IMR-90 (cell line): ENCODE measurements at regions not wholly inside any gene's neighbourhood (a gene's known extent, or its start where the extent isn't known, plus 50 kb on each side); places are given as distances from the start of the nearest gene placed in this dataset.

Source experiments
- ATAC-seq: fragments of 200-7000 bp; cut with Tn5 transposase; 2 replicates; pipeline ENCODE4 v1.9.1; 2020; ENCODE audit warnings: low read depth, mild to moderate bottlenecking, moderate library complexity
- BruUV-seq: library from RNA; stranded (reverse); fragments of 400-500 nt; replicated peaks from 2 replicates; lab custom pipeline; 2021; lab: Mats Ljungman, UMichigan
- CTCF ChIA-PET: fragments of 300-600 bp; formaldehyde crosslinking; extraction: SDS; loops from one replicate; lab custom pipeline; 2021; ENCODE audit warnings: antibody characterized with exemption; lab: Yijun Ruan, JAX
- POLR2A ChIA-PET: fragments of 300-600 bp; sonication (Branson Sonifier 250); formaldehyde crosslinking; loops from one replicate; lab custom pipeline; 2022; ENCODE audit warnings: antibody characterized with exemption; ENCODE audit not compliant: unreplicated experiment; lab: Charles Lee
- DNase-seq: peaks from one replicate; pipeline ENCODE4 v3.0.0; 2013
- H2AFZ ChIP-seq: replicated peaks from 2 replicates; pipeline ENCODE3; 2013; ENCODE audit warnings: low read length, mild to moderate bottlenecking; ENCODE audit not compliant: poor library complexity
- H2AK5ac ChIP-seq: 2 replicates; pipeline ENCODE4 v1.6.1; 2013; ENCODE audit warnings: low read depth, low read length, inconsistent platforms
- H2AK9ac ChIP-seq: replicated peaks from 2 replicates; pipeline ENCODE3; 2013; ENCODE audit warnings: mild to moderate bottlenecking, low read depth, low read length, moderate library complexity; ENCODE audit not compliant: poor library complexity
- H2BK120ac ChIP-seq: 2 replicates; pipeline ENCODE4 v1.6.1; 2013; ENCODE audit warnings: low read depth, low read length, inconsistent platforms
- H2BK15ac ChIP-seq: 3 replicates; pipeline ENCODE4 v1.6.1; 2013; ENCODE audit warnings: low read depth, low read length, inconsistent platforms
- H2BK20ac ChIP-seq: 2 replicates; pipeline ENCODE4 v1.6.1; 2013; ENCODE audit warnings: low read depth, mild to moderate bottlenecking, inconsistent platforms, low read length, moderate library complexity
- H2BK5ac ChIP-seq: 2 replicates; pipeline ENCODE4 v1.6.1; 2013; ENCODE audit warnings: mild to moderate bottlenecking, low read depth, low read length, inconsistent platforms; ENCODE audit not compliant: poor library complexity, severe bottlenecking
- H3K14ac ChIP-seq: replicated peaks from 2 replicates; pipeline ENCODE4 v1.6.1; 2013; ENCODE audit warnings: low read depth, low read length, inconsistent platforms
- H3K18ac ChIP-seq: 2 replicates; pipeline ENCODE4 v1.6.1; 2013; ENCODE audit warnings: low read depth, low read length, control low read depth
- H3K23ac ChIP-seq: 2 replicates; pipeline ENCODE4 v1.6.1; 2013; ENCODE audit warnings: low read depth, low read length, inconsistent platforms
- H3K27ac ChIP-seq: 2 replicates; pipeline ENCODE4 v1.5.1; 2013; ENCODE audit warnings: mild to moderate bottlenecking, control low read depth, low read length; ENCODE audit not compliant: insufficient read depth
- H3K27me3 ChIP-seq: 2 replicates; pipeline ENCODE4 v1.6.1; 2013; ENCODE audit warnings: low read length; ENCODE audit not compliant: control insufficient read depth, insufficient read depth
- H3K36me3 ChIP-seq: 2 replicates; pipeline ENCODE4 v1.6.1; 2013; ENCODE audit warnings: low read length, mixed read lengths; ENCODE audit not compliant: control insufficient read depth, insufficient read depth
- H3K4ac ChIP-seq: 2 replicates; pipeline ENCODE4 v1.6.1; 2013; ENCODE audit warnings: low read depth, low read length, inconsistent platforms
- H3K4me1 ChIP-seq: 2 replicates; pipeline ENCODE4 v1.6.1; 2013; ENCODE audit warnings: low read length, mixed read lengths; ENCODE audit not compliant: control insufficient read depth, insufficient read depth
- H3K4me2 ChIP-seq: 2 replicates; pipeline ENCODE4 v1.6.1; 2013; ENCODE audit warnings: low read depth, mild to moderate bottlenecking, control low read depth, low read length, moderate library complexity
- H3K4me3 ChIP-seq: 2 replicates; pipeline ENCODE4 v1.5.1; 2013; ENCODE audit warnings: low read depth, mild to moderate bottlenecking, control low read depth, low read length, moderate library complexity; ENCODE audit not compliant: insufficient read depth
- H3K56ac ChIP-seq: 2 replicates; pipeline ENCODE4 v1.6.1; 2013; ENCODE audit warnings: low read length, inconsistent platforms; ENCODE audit not compliant: insufficient read depth; ENCODE audit errors: extremely low read depth
- H3K79me1 ChIP-seq, 2 experiments: 2 replicates each; pipeline ENCODE4 v1.6.1; 2013; ENCODE audit warnings: low read length in 2 of 2, inconsistent platforms in 1 of 2, low read depth in 1 of 2
- H3K9ac ChIP-seq: 2 replicates; pipeline ENCODE4 v1.6.1; 2013; ENCODE audit warnings: low read depth, low read length, control low read depth
- H3K9me1 ChIP-seq: 2 replicates; pipeline ENCODE4 v1.6.1; 2013; ENCODE audit warnings: low read length, inconsistent platforms; ENCODE audit not compliant: insufficient read depth
- H3K9me3 ChIP-seq: 2 replicates; pipeline ENCODE4 v1.6.1; 2013; ENCODE audit warnings: low read length; ENCODE audit not compliant: control insufficient read depth, insufficient read depth
- H4K20me1 ChIP-seq: 2 replicates; pipeline ENCODE4 v1.6.1; 2013; ENCODE audit warnings: low read length, inconsistent platforms; ENCODE audit not compliant: insufficient read depth
- H4K5ac ChIP-seq: 2 replicates; pipeline ENCODE4 v1.6.1; 2013; ENCODE audit warnings: mild to moderate bottlenecking, low read depth, low read length, control low read depth
- H4K8ac ChIP-seq, 2 experiments: 2 replicates each; pipeline ENCODE4 v1.6.1; 2013; ENCODE audit warnings: low read depth in 2 of 2, low read length in 2 of 2, control low read depth in 1 of 2, inconsistent platforms in 1 of 2
- H4K91ac ChIP-seq: 2 replicates; pipeline ENCODE4 v1.6.1; 2013; ENCODE audit warnings: low read depth, low read length, inconsistent platforms; ENCODE audit not compliant: insufficient read depth
- RCOR1 ChIP-seq: IDR thresholded peaks from 2 replicates; pipeline ENCODE4 v1.6.1; 2012; ENCODE audit warnings: mild to moderate bottlenecking, low read length, improper control_type of control experiment; ENCODE audit not compliant: insufficient replicate concordance
- dilution Hi-C: fragments of 300-500 bp; cut with HindIII; formaldehyde crosslinking; loops from one replicate; pipeline ENCODE4 v1.14.3; 2018; ENCODE audit warnings: low sequenced_read_pairs; ENCODE audit not compliant: unreplicated experiment
- in situ Hi-C: fragments of 300-500 bp; cut with MboI; formaldehyde crosslinking; loops from 3 replicates; pipeline ENCODE4 v1.14.3; 2019; ENCODE audit warnings: low sequenced_read_pairs, inconsistent platforms, mixed read lengths
- intact Hi-C: fragments of 100-400 bp; cut with micrococcal nuclease; formaldehyde crosslinking; loops from 2 replicates; pipeline ENCODE4 v1.10.0; 2022

DNA sequence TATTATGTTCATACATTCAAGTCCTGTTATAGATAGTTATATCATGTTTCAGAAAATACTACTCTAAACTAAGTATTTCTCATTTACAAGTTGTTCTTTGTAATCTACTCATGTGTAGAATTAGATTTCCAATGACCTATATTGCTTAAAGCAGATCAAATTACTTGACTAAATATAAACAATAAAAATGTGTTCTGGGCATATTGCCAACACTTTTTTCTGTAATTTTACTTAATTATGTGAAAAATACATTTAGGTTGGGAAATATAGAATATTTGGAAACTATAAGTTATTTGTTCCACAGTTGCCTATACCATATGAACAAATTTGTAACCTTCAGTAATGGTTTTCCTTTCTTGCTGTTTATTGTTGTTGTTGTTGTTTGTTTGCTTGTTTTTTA, 275.2 kb upstream of the PCDH9 start:
- Histone ChIP-seq H2AK5ac (no peak overlapping the region), H3K4ac (no peak overlapping the region), H3K9ac (no peak overlapping the region), H3K27me3 (no peaks in the 10 kb centered on the region), H3K4me3 (no peak overlapping the region), H4K8ac (no peak overlapping the region), H3K27ac (no peak overlapping the region), H3K4me2 (no peak overlapping the region), H2BK120ac (no peak overlapping the region), H2BK20ac (no peak overlapping the region), H3K4me1 (no peaks in the 10 kb centered on the region), H2BK15ac (no peak overlapping the region), H3K9me3 (no peaks in the 10 kb centered on the region), H3K9me1 (no peaks in the 10 kb centered on the region), H4K20me1 (no peaks in the 10 kb centered on the region), H2BK5ac (no peak overlapping the region), H4K5ac (no peak overlapping the region), H3K56ac (no peak overlapping the region), H3K79me1 (no peaks in the 10 kb centered on the region), H3K18ac (no peak overlapping the region), H2AFZ (no peak overlapping the region), H3K23ac (no peak overlapping the region), H3K36me3 (no peaks in the 10 kb centered on the region), H4K91ac (no peak overlapping the region), H2AK9ac (no peak overlapping the region), H3K14ac (no peak overlapping the region)
- DNase-seq (no peak), ATAC-seq (no peak)
- BruUV-seq = no TSS peak
- ChIA-PET CTCF (no interaction called here), POLR2A (no interaction called here)
- in situ Hi-C loops = no loop called here
- dilution Hi-C loops = no loop called here
- intact Hi-C loops = no loop called here
- no peak for TF ChIP-seq RCOR1
